NCI-H774 (cell line): ENCODE measurements at regions not wholly inside any gene's neighbourhood (a gene's known extent, or its start where the extent isn't known, plus 50 kb on each side); places are given as distances from the start of the nearest gene placed in this dataset.
"Not testable (repeated sequence)": the region's sequence is repeated elsewhere in the genome, so short reads cannot be mapped to it uniquely, and the experiment has no call there.

Experiments used
- DNase-seq: peaks from one replicate; lab custom pipeline; 2025; lab: John Stamatoyannopoulos, UW

DNA sequence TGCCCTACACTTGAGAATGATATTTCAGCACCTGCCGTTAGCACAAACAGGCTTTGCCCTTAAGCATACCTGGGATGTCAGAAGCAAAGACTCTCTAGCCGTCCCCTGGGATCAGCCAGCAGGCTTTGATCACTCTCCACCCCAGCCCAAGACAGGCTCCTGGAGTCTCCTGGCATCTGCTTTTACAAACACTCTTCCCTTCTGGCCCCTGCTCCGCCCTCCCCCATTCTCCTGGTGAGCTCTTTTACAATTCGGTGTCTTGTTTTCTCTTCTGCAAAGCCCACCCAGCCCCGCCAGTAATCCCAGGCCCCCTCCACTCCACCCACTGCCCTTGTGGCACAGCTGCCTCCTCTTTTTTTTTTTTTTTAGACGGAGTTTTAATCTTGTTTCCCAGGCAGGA, 50.4 kb downstream of the KATNIP start:
- DNase-seq: no peak

GRCh38 chr16:27602103-27602502, 52.2 kb downstream of the KATNIP start:
- DNase-seq: no peak

- DNase-seq: not testable (repeated sequence)
Observed at GRCh38 chr16:27605500-27606106, 55.7 kb downstream of the KATNIP start.

GRCh38 chr16:27611340-27611739, 61.4 kb downstream of the KATNIP start:
- no peak for DNase-seq

DNA sequence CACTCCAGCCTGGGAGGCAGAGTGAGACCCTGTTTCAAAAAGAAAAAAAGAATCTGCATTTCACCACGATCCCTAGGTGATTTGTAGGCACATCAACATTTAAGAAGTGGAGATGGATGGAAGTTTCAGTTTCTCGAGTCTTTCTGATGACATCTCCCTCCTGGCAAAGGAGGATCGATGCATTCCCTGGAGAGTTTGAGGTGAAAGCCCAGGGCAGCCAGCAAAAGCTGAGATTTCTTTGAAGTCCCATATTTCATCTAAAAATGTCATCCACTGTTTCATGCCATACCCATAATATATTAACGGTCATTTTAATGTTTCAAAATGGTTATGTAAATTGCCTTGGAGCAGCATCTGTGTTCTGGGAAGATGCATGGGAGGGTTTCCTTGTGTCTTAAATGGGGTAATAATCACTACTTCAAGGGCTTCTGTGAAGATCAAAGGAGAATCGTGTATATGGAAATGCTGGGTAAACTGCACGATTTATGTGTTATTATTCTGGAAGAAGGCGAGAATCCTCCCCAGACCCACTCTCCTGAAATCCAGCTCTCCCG, 63.4 kb downstream of the KATNIP start:
- no peak for DNase-seq

DNA sequence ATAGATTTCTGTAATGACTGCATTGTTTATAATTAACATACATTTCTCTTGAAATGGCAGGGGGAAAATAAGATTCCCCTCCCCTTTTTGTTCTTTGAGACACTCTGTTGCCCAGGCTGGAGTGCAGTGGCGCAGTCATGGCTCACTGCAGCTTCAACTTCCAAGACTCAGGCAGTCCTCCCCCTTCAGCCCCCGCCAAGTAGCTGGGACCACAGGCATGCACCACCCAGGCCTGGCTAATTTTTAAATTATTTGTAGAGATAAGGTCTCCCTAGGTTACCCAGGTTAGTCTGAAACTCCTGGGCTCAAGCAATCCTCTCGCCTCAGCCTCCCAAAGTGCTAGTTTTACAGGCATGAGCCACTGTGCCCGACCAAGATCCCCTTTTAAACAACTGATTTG, 67.7 kb downstream of the KATNIP start:
- DNase-seq: no peak

- DNase-seq: no peak
Observed at GRCh38 chr16:27618165-27618564, 68.2 kb downstream of the KATNIP start.

DNA sequence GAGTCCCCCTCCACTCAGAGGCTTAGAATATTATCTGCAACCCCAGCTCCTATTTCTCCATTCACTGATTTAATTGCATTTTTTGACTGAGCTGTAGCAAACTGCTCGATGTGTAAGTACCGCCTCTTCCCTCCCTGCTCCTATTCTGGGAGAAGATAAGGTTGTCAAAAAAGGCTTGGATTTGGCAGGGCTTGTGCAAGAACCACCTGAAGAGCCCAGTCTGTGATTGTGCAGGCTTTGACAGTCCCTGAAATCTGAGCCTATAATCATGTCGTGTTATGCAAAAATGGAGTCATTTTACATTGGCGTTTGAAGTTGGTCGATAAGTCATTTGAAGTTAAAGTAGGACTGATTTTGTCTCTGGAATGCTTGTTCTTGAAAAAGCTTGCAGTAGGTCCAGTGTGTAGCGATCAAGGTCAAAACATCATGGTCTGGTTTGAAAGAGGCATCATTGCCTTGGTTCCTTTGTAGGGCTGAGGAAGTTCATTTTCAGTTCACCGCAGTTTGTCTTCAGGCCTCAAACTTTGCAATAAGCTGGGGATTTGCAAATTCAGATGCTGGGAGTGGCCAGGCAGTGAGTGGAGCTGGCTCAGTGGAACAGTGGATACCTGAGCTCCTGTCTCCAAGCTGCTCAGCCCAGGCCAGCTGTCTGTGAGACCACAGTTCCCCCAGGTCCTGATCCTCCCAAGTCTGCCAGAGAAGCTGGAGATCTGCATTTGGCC, 68.8 kb downstream of the KATNIP start:
- no peak for DNase-seq

GRCh38 chr16:27620541-27620940, 70.6 kb downstream of the KATNIP start:
- DNase-seq: no peak

GRCh38 chr16:27624154-27625049, 74.5 kb downstream of the KATNIP start:
- DNase-seq: no peak

DNA sequence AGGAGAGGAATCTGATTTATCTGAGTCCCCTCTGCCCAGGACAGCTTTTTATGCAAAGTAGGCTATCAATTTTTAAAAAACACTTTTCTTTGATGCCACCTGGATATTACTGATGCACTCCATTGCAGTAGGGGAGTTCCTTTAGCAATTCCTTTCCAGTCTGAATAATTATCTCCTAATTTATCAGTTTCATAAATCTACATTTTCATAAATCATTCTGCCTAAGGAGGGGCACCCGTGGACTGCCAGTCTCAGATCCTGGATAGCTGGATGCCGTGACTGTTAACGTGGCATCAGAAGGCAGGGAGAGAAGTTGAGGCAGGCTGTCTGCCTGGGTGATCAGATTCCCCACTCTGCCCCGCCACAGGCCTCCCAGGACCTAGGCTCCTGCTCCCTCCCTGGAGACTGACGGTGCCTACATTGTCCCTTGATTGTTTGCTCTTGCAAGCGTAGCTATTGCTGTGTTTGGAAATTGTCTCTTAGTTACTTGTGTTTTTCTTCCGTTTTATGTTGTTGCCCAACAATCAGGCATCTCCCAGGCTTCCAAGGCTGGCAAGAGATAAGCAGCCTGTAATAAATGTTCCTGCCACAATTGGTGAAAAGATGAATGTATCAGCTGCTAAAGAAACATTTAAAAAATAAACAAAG, 75.2 kb downstream of the KATNIP start:
- DNase-seq: peak; percentile 25

DNA sequence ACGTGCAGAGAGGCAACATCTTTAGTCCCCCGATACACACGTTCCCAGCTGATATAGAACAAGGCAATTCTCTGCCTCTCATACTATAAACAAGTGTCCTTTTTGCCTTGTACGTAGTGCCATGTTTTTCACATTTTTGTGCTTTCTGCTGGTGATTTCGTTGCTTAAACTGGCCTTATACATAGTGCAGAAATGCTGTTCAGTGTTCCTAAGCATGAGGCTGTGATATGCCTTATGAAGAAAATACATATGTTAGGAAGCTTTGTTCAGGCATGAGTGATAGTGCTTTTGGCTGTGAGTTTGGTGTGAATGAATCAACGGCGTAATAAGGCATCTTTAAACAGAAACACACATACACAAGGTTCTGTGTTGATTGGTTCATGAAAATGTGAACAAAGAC, 77.2 kb downstream of the KATNIP start:
- DNase-seq: no peak

- no peak for DNase-seq
Observed at GRCh38 chr16:27628241-27628942, 78.4 kb downstream of the KATNIP start.

- not testable (repeated sequence) for DNase-seq
Observed at GRCh38 chr16:27628943-27629462, 79.1 kb downstream of the KATNIP start.

GRCh38 chr16:27632216-27632615, 82.3 kb downstream of the KATNIP start:
- DNase-seq: no peak

- no peak for DNase-seq
Observed at GRCh38 chr16:27633221-27633620, 83.3 kb downstream of the KATNIP start.

- no peak for DNase-seq
Observed at GRCh38 chr16:27633721-27634120, 83.8 kb downstream of the KATNIP start.

GRCh38 chr16:27634779-27635178, 84.8 kb downstream of the KATNIP start:
- DNase-seq: no peak

DNA sequence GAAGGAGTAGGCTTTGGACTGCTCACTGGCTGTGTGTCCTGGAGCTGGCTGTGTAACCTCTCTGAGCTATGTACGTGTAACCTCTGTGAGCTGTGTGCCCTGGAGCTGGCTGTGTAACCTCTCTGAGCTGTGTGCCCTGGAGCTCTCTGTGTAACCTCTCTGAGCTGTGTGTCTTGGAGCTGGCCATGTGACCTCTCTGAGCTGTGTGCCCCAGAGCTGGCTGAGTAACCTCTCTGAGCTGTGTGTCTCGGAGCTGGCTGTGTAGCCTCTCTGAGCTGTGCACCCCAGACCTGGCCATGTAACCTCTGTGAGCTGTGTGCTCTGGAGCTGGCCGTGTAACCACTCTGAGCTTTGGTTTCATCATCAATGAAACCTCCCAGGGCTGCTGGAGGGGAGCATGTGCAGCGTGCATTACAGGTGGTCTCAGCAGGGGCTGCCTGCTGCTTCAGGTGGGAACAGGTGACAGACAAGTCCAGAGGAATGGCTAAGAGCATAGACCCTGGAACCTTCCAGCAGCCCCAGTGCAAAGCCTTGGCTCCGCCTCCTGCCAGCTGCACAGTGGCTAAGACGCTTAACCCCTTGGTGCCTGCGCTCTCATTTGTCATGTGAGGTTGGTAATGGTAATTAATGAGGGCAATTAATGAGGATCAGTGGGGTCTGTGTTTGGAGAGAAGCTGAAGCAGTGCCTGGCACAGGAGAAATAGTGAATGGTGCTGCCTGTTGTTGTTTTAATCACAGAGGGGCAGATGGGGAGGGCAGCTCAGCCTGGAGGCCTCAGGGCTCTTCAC, 86.7 kb downstream of the KATNIP start:
- DNase-seq: no peak

DNA sequence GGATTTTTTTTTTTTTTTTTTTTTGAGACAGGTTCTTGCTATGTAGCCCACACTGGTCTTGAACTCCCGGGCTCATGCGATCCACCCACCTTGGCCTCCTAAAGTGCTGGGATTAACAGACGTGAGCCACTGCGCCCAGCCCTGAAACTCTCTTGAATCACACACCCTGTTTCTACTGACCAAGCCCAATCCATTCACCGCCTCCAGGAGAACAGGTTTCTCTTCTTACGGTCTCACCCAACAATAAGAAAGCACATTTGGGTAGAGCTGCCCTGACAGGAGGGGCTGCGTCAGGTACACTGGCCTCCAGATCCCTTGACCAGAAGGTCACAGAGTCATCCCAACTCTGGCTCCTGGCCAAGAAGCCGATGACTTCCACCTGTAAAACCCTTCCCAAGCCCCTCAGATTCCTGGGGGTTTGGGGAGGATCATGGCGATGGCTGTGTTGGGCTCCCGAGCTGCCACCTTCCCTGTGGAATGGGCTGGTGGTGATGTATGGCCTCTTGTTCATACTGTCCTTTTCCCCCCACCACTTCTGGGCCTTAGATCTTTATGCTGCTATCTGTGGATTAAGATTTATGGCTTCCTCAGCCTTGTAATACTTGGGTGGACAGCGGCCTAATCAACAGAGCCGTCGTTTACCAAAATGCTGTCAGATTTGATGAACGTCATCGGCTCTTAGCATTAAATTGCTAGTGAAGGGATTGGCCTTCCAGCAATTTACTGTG, 89.1 kb downstream of the KATNIP start:
- no peak for DNase-seq
